H1 (cell line): ENCODE measurements at regions not wholly inside any gene's neighbourhood (a gene's known extent, or its start where the extent isn't known, plus 50 kb on each side); places are given as distances from the start of the nearest gene placed in this dataset.

Experiments
- BRCA1 ChIP-seq: IDR thresholded peaks from 2 replicates; pipeline ENCODE4 v1.6.1; 2012; ENCODE audit warnings: low read depth, low read length, improper control_type of control experiment
- CTBP2 ChIP-seq: IDR thresholded peaks from 2 replicates; pipeline ENCODE4 v1.7.0; 2011; ENCODE audit warnings: borderline replicate concordance, mild to moderate bottlenecking, moderate library complexity, mixed read lengths, low read length; ENCODE audit not compliant: insufficient read depth, insufficient read length
- EP300 ChIP-seq, 2 experiments: IDR thresholded peaks; 1 replicate in 1 of 2; 2 replicates in 1 of 2; pipeline ENCODE4 v1.6.1; 2011 to 2012; ENCODE audit warnings: low read depth in 2 of 2, low read length in 2 of 2, mild to moderate bottlenecking in 2 of 2, borderline replicate concordance in 1 of 2, inconsistent platforms in 1 of 2, moderate library complexity in 1 of 2
- HDAC2 ChIP-seq, 2 experiments: fragments of 300-600 bp in 1 of 2; sonication (generic) in 1 of 2; IDR thresholded peaks; 2 replicates each; pipeline ENCODE4 v1.6.1; 2011 to 2012; ENCODE audit warnings: low read depth in 2 of 2, low read length in 2 of 2, mild to moderate bottlenecking in 2 of 2, moderate library complexity in 2 of 2, borderline replicate concordance in 1 of 2, inconsistent platforms in 1 of 2
- HDAC6 ChIP-seq: IDR thresholded peaks from one replicate; pipeline ENCODE4 v1.7.1; 2012; ENCODE audit warnings: low read depth, mild to moderate bottlenecking, inconsistent platforms, low read length, moderate library complexity
- RXRA ChIP-seq: IDR thresholded peaks from 2 replicates; pipeline ENCODE4 v1.6.1; 2011; ENCODE audit warnings: low read depth, mild to moderate bottlenecking, low read length, moderate library complexity; ENCODE audit not compliant: insufficient read depth
- SIRT6 ChIP-seq: IDR thresholded peaks from one replicate; pipeline ENCODE4 v1.7.1; 2012; ENCODE audit warnings: low read length, inconsistent platforms
- SP4 ChIP-seq: IDR thresholded peaks from 2 replicates; pipeline ENCODE4 v1.6.1; 2012; ENCODE audit warnings: low read length, inconsistent platforms
- SRF ChIP-seq: IDR thresholded peaks from 2 replicates; pipeline ENCODE4 v1.6.1; 2011; ENCODE audit warnings: mild to moderate bottlenecking, low read depth, low read length, moderate library complexity
- TAF7 ChIP-seq: optimal IDR thresholded peaks from 2 replicates; pipeline ENCODE3; 2011; ENCODE audit warnings: low read depth, mild to moderate bottlenecking, inconsistent platforms, low read length, moderate library complexity, borderline replicate concordance
- TBP ChIP-seq: IDR thresholded peaks from 2 replicates; pipeline ENCODE4 v1.6.1; 2011; ENCODE audit warnings: low read depth, low read length, improper control_type of control experiment
- TF ChIP-seq, protein P1 (sequence below): fragments of 300-600 bp; sonication (generic); IDR thresholded peaks from 2 replicates; pipeline ENCODE4 v1.7.1; 2012; ENCODE audit warnings: low read length, moderate library complexity, mild to moderate bottlenecking, inconsistent platforms; ENCODE audit not compliant: insufficient replicate concordance

DNA sequence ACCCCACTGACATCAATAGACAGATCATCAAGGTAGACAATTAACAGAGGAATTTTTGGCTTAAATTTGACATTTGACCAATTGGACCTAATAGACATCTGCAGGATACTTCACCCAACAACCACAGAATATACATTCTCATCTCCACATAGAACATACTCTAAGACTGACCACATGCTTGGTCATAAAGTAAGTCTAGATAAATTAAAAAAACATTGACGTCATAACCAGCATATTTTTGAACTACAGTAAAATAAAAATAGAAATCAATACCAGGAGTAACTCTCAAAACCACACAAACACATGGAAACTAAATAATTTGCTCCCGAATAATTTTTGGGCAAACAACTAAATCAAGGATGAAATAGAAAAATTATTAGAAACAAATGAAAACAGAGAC lies 205.7 kb downstream of the REEP3 start (continued):
- TF ChIP-seq, protein P1, sequence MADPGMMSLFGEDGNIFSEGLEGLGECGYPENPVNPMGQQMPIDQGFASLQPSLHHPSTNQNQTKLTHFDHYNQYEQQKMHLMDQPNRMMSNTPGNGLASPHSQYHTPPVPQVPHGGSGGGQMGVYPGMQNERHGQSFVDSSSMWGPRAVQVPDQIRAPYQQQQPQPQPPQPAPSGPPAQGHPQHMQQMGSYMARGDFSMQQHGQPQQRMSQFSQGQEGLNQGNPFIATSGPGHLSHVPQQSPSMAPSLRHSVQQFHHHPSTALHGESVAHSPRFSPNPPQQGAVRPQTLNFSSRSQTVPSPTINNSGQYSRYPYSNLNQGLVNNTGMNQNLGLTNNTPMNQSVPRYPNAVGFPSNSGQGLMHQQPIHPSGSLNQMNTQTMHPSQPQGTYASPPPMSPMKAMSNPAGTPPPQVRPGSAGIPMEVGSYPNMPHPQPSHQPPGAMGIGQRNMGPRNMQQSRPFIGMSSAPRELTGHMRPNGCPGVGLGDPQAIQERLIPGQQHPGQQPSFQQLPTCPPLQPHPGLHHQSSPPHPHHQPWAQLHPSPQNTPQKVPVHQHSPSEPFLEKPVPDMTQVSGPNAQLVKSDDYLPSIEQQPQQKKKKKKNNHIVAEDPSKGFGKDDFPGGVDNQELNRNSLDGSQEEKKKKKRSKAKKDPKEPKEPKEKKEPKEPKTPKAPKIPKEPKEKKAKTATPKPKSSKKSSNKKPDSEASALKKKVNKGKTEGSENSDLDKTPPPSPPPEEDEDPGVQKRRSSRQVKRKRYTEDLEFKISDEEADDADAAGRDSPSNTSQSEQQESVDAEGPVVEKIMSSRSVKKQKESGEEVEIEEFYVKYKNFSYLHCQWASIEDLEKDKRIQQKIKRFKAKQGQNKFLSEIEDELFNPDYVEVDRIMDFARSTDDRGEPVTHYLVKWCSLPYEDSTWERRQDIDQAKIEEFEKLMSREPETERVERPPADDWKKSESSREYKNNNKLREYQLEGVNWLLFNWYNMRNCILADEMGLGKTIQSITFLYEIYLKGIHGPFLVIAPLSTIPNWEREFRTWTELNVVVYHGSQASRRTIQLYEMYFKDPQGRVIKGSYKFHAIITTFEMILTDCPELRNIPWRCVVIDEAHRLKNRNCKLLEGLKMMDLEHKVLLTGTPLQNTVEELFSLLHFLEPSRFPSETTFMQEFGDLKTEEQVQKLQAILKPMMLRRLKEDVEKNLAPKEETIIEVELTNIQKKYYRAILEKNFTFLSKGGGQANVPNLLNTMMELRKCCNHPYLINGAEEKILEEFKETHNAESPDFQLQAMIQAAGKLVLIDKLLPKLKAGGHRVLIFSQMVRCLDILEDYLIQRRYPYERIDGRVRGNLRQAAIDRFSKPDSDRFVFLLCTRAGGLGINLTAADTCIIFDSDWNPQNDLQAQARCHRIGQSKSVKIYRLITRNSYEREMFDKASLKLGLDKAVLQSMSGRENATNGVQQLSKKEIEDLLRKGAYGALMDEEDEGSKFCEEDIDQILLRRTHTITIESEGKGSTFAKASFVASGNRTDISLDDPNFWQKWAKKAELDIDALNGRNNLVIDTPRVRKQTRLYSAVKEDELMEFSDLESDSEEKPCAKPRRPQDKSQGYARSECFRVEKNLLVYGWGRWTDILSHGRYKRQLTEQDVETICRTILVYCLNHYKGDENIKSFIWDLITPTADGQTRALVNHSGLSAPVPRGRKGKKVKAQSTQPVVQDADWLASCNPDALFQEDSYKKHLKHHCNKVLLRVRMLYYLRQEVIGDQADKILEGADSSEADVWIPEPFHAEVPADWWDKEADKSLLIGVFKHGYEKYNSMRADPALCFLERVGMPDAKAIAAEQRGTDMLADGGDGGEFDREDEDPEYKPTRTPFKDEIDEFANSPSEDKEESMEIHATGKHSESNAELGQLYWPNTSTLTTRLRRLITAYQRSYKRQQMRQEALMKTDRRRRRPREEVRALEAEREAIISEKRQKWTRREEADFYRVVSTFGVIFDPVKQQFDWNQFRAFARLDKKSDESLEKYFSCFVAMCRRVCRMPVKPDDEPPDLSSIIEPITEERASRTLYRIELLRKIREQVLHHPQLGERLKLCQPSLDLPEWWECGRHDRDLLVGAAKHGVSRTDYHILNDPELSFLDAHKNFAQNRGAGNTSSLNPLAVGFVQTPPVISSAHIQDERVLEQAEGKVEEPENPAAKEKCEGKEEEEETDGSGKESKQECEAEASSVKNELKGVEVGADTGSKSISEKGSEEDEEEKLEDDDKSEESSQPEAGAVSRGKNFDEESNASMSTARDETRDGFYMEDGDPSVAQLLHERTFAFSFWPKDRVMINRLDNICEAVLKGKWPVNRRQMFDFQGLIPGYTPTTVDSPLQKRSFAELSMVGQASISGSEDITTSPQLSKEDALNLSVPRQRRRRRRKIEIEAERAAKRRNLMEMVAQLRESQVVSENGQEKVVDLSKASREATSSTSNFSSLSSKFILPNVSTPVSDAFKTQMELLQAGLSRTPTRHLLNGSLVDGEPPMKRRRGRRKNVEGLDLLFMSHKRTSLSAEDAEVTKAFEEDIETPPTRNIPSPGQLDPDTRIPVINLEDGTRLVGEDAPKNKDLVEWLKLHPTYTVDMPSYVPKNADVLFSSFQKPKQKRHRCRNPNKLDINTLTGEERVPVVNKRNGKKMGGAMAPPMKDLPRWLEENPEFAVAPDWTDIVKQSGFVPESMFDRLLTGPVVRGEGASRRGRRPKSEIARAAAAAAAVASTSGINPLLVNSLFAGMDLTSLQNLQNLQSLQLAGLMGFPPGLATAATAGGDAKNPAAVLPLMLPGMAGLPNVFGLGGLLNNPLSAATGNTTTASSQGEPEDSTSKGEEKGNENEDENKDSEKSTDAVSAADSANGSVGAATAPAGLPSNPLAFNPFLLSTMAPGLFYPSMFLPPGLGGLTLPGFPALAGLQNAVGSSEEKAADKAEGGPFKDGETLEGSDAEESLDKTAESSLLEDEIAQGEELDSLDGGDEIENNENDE = no peak
- TF ChIP-seq SP4 (no peak), TAF7 (no peak), RXRA (no peak), EP300 (IDR thresholded peaks at IDR 0.05; ENCODE audit: borderline replicate concordance in 1 of 2, low read depth in 2 of 2, low read length in 2 of 2) (no peak), HDAC2 (IDR thresholded peaks at IDR 0.05; ENCODE audit: borderline replicate concordance in 1 of 2, low read depth in 2 of 2, low read length in 2 of 2) (no peak), BRCA1 (no peak), TBP (no peak), HDAC6 (no peak), SRF (no peak), CTBP2 (no peak), SIRT6 (no peak)
